OCI-LY7 (cell line): ENCODE measurements at regions not wholly inside any gene's neighbourhood (a gene's known extent, or its start where the extent isn't known, plus 50 kb on each side); places are given as distances from the start of the nearest gene placed in this dataset.

ENCODE experiments used
- BruUV-seq: library from RNA; stranded (reverse); fragments of 400-500 nt; replicated peaks from 2 replicates; lab custom pipeline; 2021; lab: Mats Ljungman, UMichigan
- CTCF ChIA-PET: fragments of 300-600 bp; sonication (Branson Sonifier 250); formaldehyde crosslinking; loops from one replicate; lab custom pipeline; 2022; ENCODE audit warnings: antibody characterized with exemption; ENCODE audit not compliant: unreplicated experiment; lab: Charles Lee
- POLR2A ChIA-PET: fragments of 300-600 bp; sonication (Branson Sonifier 250); formaldehyde crosslinking; loops from one replicate; lab custom pipeline; 2022; ENCODE audit warnings: antibody characterized with exemption; lab: Charles Lee
- DNase-seq: peaks from one replicate; pipeline ENCODE4 v3.0.0-alpha.2; 2015; ENCODE audit warnings: low spot score
- H2AFZ ChIP-seq: fragments of 200-600 bp; sonication (generic), shearing (Covaris generic); 2 replicates; pipeline ENCODE4 v1.6.1; 2014; ENCODE audit warnings: mild to moderate bottlenecking, antibody characterized with exemption, low read length, moderate library complexity
- H3K27ac ChIP-seq: fragments of 200-600 bp; sonication (generic); 2 replicates; pipeline ENCODE4 v1.5.1; 2014; ENCODE audit warnings: mixed run types, low read depth, mild to moderate bottlenecking, moderate library complexity, low read length, inconsistent platforms; ENCODE audit not compliant: poor library complexity, severe bottlenecking
- H3K36me3 ChIP-seq: fragments of 200-600 bp; sonication (generic); 2 replicates; pipeline ENCODE4 v1.6.1; 2014; ENCODE audit warnings: mild to moderate bottlenecking, antibody characterized with exemption, low read length, moderate library complexity, mixed read lengths; ENCODE audit not compliant: insufficient read depth
- H3K4me1 ChIP-seq: fragments of 200-600 bp; sonication (generic); 2 replicates; pipeline ENCODE4 v1.5.1; 2014; ENCODE audit warnings: mild to moderate bottlenecking, low read length; ENCODE audit not compliant: insufficient read depth, poor library complexity, severe bottlenecking
- H3K4me2 ChIP-seq: fragments of 200-600 bp; sonication (generic); 2 replicates; pipeline ENCODE4 v1.6.1; 2014; ENCODE audit warnings: mild to moderate bottlenecking, low read length
- H3K4me3 ChIP-seq: fragments of 200-600 bp; sonication (generic); 2 replicates; pipeline ENCODE4 v1.5.1; 2014; ENCODE audit warnings: mild to moderate bottlenecking, low read depth, low read length; ENCODE audit not compliant: poor library complexity, severe bottlenecking
- H3K79me2 ChIP-seq: fragments of 200-600 bp; sonication (generic); 2 replicates; pipeline ENCODE4 v1.6.1; 2016; ENCODE audit warnings: low read depth, mild to moderate bottlenecking, low read length, moderate library complexity, mixed read lengths; ENCODE audit not compliant: insufficient read depth
- H3K9me2 ChIP-seq: fragments of 200-600 bp; sonication (generic); 2 replicates; pipeline ENCODE4 v1.6.1; 2016; ENCODE audit warnings: mild to moderate bottlenecking, low read length, mixed read lengths; ENCODE audit not compliant: insufficient read depth
- H3K9me3 ChIP-seq: fragments of 200-600 bp; sonication (generic); 2 replicates; pipeline ENCODE4 v1.6.1; 2014; ENCODE audit warnings: mild to moderate bottlenecking, mixed run types, low read length, mixed read lengths
- H4K20me1 ChIP-seq: fragments of 200-600 bp; sonication (generic); 2 replicates; pipeline ENCODE4 v1.6.1; 2014; ENCODE audit warnings: mild to moderate bottlenecking, antibody characterized with exemption, low read length, moderate library complexity, mixed read lengths; ENCODE audit not compliant: insufficient read depth
- EZH2phosphoT487 ChIP-seq: fragments of 200-600 bp; sonication (generic); IDR thresholded peaks from 2 replicates; pipeline ENCODE4 v1.6.1; 2018; ENCODE audit warnings: low read depth, borderline replicate concordance, mild to moderate bottlenecking, mixed run types, antibody characterized with exemption, low read length, moderate library complexity, mixed read lengths
- intact Hi-C: fragments of 100-400 bp; cut with micrococcal nuclease; formaldehyde crosslinking; loops from one replicate; pipeline ENCODE4 v1.10.0; 2022; ENCODE audit not compliant: unreplicated experiment
- TF ChIP-seq, protein P1 (sequence below): fragments of 200-600 bp; sonication (generic); conservative IDR thresholded peaks from 2 replicates; pipeline ENCODE4 v1.5.1; 2014; ENCODE audit warnings: mild to moderate bottlenecking, antibody characterized with exemption, low read length, moderate library complexity, mixed read lengths

DNA sequence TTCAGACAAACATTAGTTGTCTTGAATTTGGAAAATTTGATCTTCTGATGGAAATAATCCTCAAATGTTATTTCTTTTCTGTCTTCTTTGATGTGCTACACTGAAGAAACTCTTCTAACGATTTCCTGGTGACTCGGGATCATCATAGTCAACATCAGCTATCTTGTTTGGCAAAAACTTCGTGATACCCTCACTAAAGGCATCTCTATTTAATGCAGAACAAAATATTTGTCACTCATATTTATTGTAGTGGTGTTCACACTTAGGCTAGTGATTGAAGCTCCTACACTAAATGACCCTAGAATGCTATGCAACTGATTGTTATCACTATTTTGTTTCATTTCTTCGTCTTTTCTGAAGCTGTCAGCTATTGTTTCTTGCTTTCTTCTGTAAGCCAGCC lies 334.7 kb upstream of the ZEB2 start:
- TF ChIP-seq EZH2phosphoT487: no peak
- TF ChIP-seq, protein P1, sequence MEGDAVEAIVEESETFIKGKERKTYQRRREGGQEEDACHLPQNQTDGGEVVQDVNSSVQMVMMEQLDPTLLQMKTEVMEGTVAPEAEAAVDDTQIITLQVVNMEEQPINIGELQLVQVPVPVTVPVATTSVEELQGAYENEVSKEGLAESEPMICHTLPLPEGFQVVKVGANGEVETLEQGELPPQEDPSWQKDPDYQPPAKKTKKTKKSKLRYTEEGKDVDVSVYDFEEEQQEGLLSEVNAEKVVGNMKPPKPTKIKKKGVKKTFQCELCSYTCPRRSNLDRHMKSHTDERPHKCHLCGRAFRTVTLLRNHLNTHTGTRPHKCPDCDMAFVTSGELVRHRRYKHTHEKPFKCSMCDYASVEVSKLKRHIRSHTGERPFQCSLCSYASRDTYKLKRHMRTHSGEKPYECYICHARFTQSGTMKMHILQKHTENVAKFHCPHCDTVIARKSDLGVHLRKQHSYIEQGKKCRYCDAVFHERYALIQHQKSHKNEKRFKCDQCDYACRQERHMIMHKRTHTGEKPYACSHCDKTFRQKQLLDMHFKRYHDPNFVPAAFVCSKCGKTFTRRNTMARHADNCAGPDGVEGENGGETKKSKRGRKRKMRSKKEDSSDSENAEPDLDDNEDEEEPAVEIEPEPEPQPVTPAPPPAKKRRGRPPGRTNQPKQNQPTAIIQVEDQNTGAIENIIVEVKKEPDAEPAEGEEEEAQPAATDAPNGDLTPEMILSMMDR: no peak
- BruUV-seq: no TSS peak
- intact Hi-C loops: no loop called here
- no peak overlapping the region for H2AFZ ChIP-seq
- H4K20me1 ChIP-seq: no peaks in the 10 kb centered on the region
- ChIA-PET POLR2A (interaction anchor here (0.7 to 1.0 kb wide), 2 partner anchors 13 to 25 kb away, joined by 3 read pairs; no protein-coding TSS in a partner anchor), CTCF (no interaction called here)
- H3K79me2 ChIP-seq: no peaks in the 10 kb centered on the region
- H3K9me2 ChIP-seq: no peaks in the 10 kb centered on the region
- no peak overlapping the region for H3K4me3 ChIP-seq
- no peaks in the 10 kb centered on the region for H3K36me3 ChIP-seq
- no peak overlapping the region for H3K27ac ChIP-seq
- no peaks in the 10 kb centered on the region for H3K9me3 ChIP-seq
- H3K4me1 ChIP-seq: no peaks in the 10 kb centered on the region
- no peak overlapping the region for H3K4me2 ChIP-seq
- no peak for DNase-seq

DNA sequence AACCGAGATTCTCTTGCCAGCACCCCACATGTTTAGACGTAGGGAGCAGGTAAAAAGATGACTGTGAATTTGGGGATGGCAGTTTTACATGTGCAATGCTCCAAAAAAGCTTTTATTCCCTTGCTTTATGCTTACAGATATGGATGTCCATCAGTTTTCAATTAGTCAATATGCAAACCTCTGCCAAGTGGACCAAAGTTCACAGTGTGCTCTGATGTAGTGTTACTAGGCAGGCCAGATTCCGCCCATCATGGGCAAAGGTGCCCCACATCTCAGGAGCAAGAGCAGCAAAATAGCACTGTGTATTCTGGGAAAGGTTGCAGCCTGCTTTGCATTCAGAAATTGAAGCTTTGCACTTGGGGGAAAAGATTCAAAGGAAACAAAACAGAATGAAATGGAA lies 329.7 kb upstream of the ZEB2 start:
- H3K4me3 ChIP-seq: no peak overlapping the region
- DNase-seq: no peak
- intact Hi-C loops: no loop called here
- H4K20me1 ChIP-seq: no peaks in the 10 kb centered on the region
- H3K79me2 ChIP-seq: no peaks in the 10 kb centered on the region
- POLR2A ChIA-PET: interaction anchor here (0.9 to 1.7 kb wide), 4 partner anchors 9 to 14 kb away, joined by 5 to 8 read pairs (median 5); no protein-coding TSS in a partner anchor
- no TSS peak for BruUV-seq
- H3K9me2 ChIP-seq: no peaks in the 10 kb centered on the region
- no peaks in the 10 kb centered on the region for H3K9me3 ChIP-seq
- H3K27ac ChIP-seq: no peak overlapping the region
- H3K36me3 ChIP-seq: no peaks in the 10 kb centered on the region
- H3K4me1 ChIP-seq: no peaks in the 10 kb centered on the region
- CTCF ChIA-PET: no interaction called here
- TF ChIP-seq EZH2phosphoT487: no peak
- TF ChIP-seq, protein P1: no peak
- H3K4me2 ChIP-seq: no peak overlapping the region
- H2AFZ ChIP-seq: no peak overlapping the region

DNA sequence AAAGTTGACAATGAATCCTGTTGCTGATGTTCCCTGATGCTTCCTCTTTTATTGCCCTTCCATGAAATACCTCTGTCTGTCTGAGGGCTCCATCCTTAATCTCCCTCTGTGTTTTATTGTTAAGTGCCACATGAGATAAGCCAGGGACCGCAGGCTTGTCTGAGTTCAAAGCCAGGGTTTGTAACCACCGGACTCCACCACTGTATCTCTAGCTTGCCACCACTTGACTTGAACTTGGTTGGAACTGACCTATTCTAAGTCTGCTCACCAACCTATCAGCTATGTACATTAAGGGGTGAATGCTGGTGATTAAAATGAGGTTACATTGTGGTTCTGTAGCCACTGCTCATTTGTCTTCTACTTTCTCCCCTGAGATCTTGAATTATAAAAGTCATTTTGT lies 328.5 kb upstream of the ZEB2 start:
- no peaks in the 10 kb centered on the region for H3K79me2 ChIP-seq
- no peak overlapping the region for H3K4me2 ChIP-seq
- no peaks in the 10 kb centered on the region for H3K9me2 ChIP-seq
- TF ChIP-seq EZH2phosphoT487: no peak
- TF ChIP-seq, protein P1: no peak
- no peak overlapping the region for H2AFZ ChIP-seq
- intact Hi-C loops: no loop called here
- no peak overlapping the region for H3K27ac ChIP-seq
- no peaks in the 10 kb centered on the region for H3K9me3 ChIP-seq
- no peaks in the 10 kb centered on the region for H3K36me3 ChIP-seq
- no peaks in the 10 kb centered on the region for H3K4me1 ChIP-seq
- POLR2A ChIA-PET: interaction anchor here (1.1 kb wide), 1 partner anchor 13 kb away, joined by 5 read pairs; no protein-coding TSS in a partner anchor
- no peaks in the 10 kb centered on the region for H4K20me1 ChIP-seq
- no peak overlapping the region for H3K4me3 ChIP-seq
- no peak for DNase-seq
- CTCF ChIA-PET: no interaction called here
- BruUV-seq: no TSS peak
